ENCODE measurements at regions not wholly inside any gene's neighbourhood (a gene's known extent, or its start where the extent isn't known, plus 50 kb on each side); places are given as distances from the start of the nearest gene placed in this dataset.

DNA sequence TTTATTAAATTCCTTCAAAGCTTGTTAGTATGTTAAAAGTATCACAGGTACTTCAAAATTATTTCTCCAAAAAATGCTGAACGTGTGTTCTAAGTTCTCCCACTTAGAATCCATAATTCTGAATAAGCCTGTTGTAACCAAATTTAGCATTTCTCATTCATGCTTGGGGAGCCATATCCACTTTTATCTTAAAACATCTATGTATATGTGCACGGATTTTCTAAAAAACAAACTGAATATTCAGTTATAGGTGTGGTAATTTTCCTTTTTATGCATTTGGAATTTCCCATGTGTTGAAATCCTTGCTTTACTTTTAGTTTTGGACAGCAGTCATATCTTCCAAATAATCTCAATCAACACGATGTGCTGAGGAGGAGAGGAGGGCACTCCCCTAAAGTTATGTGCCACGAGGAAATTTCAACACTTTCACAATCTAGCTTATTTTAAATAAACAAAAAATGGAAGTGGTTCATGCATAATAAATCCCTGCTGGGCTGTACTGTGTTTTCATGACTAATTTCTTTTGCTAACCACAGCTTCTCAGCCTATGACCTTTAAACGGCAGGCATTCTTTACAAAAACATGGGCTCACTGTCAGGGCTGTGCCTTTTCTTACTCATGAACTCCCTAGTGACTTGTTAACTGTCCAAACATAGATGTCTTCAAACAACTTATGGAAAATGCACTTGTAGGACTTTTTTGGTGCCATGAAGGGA, 380.3 kb upstream of the SEMA3C start (continued):
- TF ChIP-seq, protein P1, sequence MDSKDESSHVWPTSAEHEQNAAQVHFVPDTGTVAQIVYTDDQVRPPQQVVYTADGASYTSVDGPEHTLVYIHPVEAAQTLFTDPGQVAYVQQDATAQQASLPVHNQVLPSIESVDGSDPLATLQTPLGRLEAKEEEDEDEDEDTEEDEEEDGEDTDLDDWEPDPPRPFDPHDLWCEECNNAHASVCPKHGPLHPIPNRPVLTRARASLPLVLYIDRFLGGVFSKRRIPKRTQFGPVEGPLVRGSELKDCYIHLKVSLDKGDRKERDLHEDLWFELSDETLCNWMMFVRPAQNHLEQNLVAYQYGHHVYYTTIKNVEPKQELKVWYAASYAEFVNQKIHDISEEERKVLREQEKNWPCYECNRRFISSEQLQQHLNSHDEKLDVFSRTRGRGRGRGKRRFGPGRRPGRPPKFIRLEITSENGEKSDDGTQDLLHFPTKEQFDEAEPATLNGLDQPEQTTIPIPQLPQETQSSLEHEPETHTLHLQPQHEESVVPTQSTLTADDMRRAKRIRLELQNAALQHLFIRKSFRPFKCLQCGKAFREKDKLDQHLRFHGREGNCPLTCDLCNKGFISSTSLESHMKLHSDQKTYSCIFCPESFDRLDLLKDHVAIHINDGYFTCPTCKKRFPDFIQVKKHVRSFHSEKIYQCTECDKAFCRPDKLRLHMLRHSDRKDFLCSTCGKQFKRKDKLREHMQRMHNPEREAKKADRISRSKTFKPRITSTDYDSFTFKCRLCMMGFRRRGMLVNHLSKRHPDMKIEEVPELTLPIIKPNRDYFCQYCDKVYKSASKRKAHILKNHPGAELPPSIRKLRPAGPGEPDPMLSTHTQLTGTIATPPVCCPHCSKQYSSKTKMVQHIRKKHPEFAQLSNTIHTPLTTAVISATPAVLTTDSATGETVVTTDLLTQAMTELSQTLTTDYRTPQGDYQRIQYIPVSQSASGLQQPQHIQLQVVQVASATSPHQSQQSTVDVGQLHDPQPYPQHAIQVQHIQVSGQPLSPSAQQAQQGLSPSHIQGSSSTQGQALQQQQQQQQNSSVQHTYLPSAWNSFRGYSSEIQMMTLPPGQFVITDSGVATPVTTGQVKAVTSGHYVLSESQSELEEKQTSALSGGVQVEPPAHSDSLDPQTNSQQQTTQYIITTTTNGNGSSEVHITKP (tag by site-specific recombination; IDR thresholded peaks at IDR 0.05), result peak; percentile 33; the same call in 1 of the 2 replicates
- TF ChIP-seq, protein P2, sequence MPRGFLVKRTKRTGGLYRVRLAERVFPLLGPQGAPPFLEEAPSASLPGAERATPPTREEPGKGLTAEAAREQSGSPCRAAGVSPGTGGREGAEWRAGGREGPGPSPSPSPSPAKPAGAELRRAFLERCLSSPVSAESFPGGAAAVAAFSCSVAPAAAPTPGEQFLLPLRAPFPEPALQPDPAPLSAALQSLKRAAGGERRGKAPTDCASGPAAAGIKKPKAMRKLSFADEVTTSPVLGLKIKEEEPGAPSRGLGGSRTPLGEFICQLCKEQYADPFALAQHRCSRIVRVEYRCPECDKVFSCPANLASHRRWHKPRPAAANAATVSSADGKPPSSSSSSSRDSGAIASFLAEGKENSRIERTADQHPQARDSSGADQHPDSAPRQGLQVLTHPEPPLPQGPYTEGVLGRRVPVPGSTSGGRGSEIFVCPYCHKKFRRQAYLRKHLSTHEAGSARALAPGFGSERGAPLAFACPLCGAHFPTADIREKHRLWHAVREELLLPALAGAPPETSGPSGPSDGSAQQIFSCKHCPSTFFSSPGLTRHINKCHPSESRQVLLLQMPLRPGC (tag by site-specific recombination; IDR thresholded peaks at IDR 0.05), result peak; percentile 93
- no peak for TF ChIP-seq ZNF529 (tag by site-specific recombination; IDR thresholded peaks at IDR 0.05; ENCODE audit: insufficient replicate concordance)
- no peak for TF ChIP-seq HOXA7 (CRISPR knock-in tag; IDR thresholded peaks at IDR 0.05; ENCODE audit: borderline replicate concordance)
- peak; percentile 12; the same call in 1 of the 2 replicates for TF ChIP-seq YY1 (tag by site-specific recombination; IDR thresholded peaks at IDR 0.05)
- no peak for TF ChIP-seq GLIS1 (tag by site-specific recombination; IDR thresholded peaks at IDR 0.05)
- TF ChIP-seq SP7 (tag by site-specific recombination; IDR thresholded peaks at IDR 0.05), result peak; percentile 71
- TF ChIP-seq, protein P3, sequence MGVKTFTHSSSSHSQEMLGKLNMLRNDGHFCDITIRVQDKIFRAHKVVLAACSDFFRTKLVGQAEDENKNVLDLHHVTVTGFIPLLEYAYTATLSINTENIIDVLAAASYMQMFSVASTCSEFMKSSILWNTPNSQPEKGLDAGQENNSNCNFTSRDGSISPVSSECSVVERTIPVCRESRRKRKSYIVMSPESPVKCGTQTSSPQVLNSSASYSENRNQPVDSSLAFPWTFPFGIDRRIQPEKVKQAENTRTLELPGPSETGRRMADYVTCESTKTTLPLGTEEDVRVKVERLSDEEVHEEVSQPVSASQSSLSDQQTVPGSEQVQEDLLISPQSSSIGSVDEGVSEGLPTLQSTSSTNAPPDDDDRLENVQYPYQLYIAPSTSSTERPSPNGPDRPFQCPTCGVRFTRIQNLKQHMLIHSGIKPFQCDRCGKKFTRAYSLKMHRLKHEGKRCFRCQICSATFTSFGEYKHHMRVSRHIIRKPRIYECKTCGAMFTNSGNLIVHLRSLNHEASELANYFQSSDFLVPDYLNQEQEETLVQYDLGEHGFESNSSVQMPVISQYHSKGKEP (tag by site-specific recombination; IDR thresholded peaks at IDR 0.05), result peak; percentile 91
- TF ChIP-seq ZNF629 (tag by site-specific recombination; IDR thresholded peaks at IDR 0.05), result peak; percentile 71
- TF ChIP-seq ZNF121 (tag by site-specific recombination; IDR thresholded peaks at IDR 0.05), result no peak
- TF ChIP-seq, protein P4, sequence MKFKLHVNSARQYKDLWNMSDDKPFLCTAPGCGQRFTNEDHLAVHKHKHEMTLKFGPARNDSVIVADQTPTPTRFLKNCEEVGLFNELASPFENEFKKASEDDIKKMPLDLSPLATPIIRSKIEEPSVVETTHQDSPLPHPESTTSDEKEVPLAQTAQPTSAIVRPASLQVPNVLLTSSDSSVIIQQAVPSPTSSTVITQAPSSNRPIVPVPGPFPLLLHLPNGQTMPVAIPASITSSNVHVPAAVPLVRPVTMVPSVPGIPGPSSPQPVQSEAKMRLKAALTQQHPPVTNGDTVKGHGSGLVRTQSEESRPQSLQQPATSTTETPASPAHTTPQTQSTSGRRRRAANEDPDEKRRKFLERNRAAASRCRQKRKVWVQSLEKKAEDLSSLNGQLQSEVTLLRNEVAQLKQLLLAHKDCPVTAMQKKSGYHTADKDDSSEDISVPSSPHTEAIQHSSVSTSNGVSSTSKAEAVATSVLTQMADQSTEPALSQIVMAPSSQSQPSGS (tag by site-specific recombination; IDR thresholded peaks at IDR 0.05; ENCODE audit: low read depth), result 0 out of 2 replicates have a peak, but pooled peaks have one; percentile 19
- TF ChIP-seq ZNF791 (tag by site-specific recombination; IDR thresholded peaks at IDR 0.05), result no peak
- no peak for TF ChIP-seq ZNF37A (tag by site-specific recombination; IDR thresholded peaks at IDR 0.05)
- peak; percentile 65 for TF ChIP-seq KLF8 (tag by site-specific recombination; IDR thresholded peaks at IDR 0.05)
- TF ChIP-seq ZIC2 (tag by site-specific recombination; IDR thresholded peaks at IDR 0.05), result peak; percentile 81
- peak; percentile 71 for TF ChIP-seq ZNF660 (tag by site-specific recombination; IDR thresholded peaks at IDR 0.05)
- TF ChIP-seq GLI2 (tag by site-specific recombination; IDR thresholded peaks at IDR 0.05; ENCODE audit: borderline replicate concordance, low read depth), result peak; percentile 95
- peak; percentile 31; the same call in 1 of the 2 replicates for TF ChIP-seq HOXD13 (CRISPR knock-in tag; IDR thresholded peaks at IDR 0.05; ENCODE audit: borderline replicate concordance)
- TF ChIP-seq OVOL3 (tag by site-specific recombination; IDR thresholded peaks at IDR 0.05), result peak; percentile 90
- TF ChIP-seq KLF1 (tag by site-specific recombination; IDR thresholded peaks at IDR 0.05), result 0 out of 2 replicates have a peak, but pooled peaks have one; percentile 12
- TF ChIP-seq, protein P5, sequence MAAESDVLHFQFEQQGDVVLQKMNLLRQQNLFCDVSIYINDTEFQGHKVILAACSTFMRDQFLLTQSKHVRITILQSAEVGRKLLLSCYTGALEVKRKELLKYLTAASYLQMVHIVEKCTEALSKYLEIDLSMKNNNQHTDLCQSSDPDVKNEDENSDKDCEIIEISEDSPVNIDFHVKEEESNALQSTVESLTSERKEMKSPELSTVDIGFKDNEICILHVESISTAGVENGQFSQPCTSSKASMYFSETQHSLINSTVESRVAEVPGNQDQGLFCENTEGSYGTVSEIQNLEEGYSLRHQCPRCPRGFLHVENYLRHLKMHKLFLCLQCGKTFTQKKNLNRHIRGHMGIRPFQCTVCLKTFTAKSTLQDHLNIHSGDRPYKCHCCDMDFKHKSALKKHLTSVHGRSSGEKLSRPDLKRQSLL (tag by site-specific recombination; IDR thresholded peaks at IDR 0.05), result peak; percentile 10; the same call in 1 of the 2 replicates
- peak; percentile 75 for TF ChIP-seq ZNF24 (tag by site-specific recombination; IDR thresholded peaks at IDR 0.05)
- TF ChIP-seq ZNF394 (tag by site-specific recombination; IDR thresholded peaks at IDR 0.05; ENCODE audit: borderline replicate concordance), result no peak
- peak; percentile 93 for TF ChIP-seq ZEB2 (tag by site-specific recombination; IDR thresholded peaks at IDR 0.05)
- peak; percentile 96 for TF ChIP-seq ZNF843 (tag by site-specific recombination; IDR thresholded peaks at IDR 0.05)
- TF ChIP-seq WT1 (tag by site-specific recombination; IDR thresholded peaks at IDR 0.05), result peak; percentile 96
- TF ChIP-seq, protein P6, sequence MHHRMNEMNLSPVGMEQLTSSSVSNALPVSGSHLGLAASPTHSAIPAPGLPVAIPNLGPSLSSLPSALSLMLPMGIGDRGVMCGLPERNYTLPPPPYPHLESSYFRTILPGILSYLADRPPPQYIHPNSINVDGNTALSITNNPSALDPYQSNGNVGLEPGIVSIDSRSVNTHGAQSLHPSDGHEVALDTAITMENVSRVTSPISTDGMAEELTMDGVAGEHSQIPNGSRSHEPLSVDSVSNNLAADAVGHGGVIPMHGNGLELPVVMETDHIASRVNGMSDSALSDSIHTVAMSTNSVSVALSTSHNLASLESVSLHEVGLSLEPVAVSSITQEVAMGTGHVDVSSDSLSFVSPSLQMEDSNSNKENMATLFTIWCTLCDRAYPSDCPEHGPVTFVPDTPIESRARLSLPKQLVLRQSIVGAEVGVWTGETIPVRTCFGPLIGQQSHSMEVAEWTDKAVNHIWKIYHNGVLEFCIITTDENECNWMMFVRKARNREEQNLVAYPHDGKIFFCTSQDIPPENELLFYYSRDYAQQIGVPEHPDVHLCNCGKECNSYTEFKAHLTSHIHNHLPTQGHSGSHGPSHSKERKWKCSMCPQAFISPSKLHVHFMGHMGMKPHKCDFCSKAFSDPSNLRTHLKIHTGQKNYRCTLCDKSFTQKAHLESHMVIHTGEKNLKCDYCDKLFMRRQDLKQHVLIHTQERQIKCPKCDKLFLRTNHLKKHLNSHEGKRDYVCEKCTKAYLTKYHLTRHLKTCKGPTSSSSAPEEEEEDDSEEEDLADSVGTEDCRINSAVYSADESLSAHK (tag by site-specific recombination; IDR thresholded peaks at IDR 0.05), result peak; percentile 78
